Activated CD8-positive, alpha-beta memory T cell treated with anti-CD3 and anti-CD28 coated beads, Interleukin-2, amount 10 ng/mL, durations not matched to agents 7 days and 5 days (primary cell): ENCODE measurements at regions not wholly inside any gene's neighbourhood (a gene's known extent, or its start where the extent isn't known, plus 50 kb on each side); places are given as distances from the start of the nearest gene placed in this dataset.

Experiments
- ATAC-seq: fragments of 150-1000 bp; cut with Tn5 transposase; one replicate; pipeline ENCODE4 v1.10.0; 2021; ENCODE audit warnings: moderate library complexity
- CTCF ChIA-PET: fragments of 350-600 bp; sonication (Branson Sonifier 250); formaldehyde crosslinking; loops from one replicate; lab custom pipeline; 2021; ENCODE audit warnings: antibody characterized with exemption; lab: Charles Lee
- DNase-seq: peaks from one replicate; pipeline ENCODE4 v3.0.0-alpha.2; 2020
- H3K27ac Mint-ChIP-seq: one replicate; pipeline ENCODE4 v1.8.0; 2021; ENCODE audit warnings: mild to moderate bottlenecking, mixed read lengths
- H3K27me3 Mint-ChIP-seq: one replicate; pipeline ENCODE4 v1.8.0; 2021; ENCODE audit warnings: mixed read lengths
- H3K36me3 Mint-ChIP-seq: one replicate; pipeline ENCODE4 v1.8.0; 2021; ENCODE audit warnings: mild to moderate bottlenecking, mixed read lengths
- H3K4me1 Mint-ChIP-seq: one replicate; pipeline ENCODE4 v1.8.0; 2021; ENCODE audit warnings: mixed read lengths
- H3K4me3 Mint-ChIP-seq: one replicate; pipeline ENCODE4 v1.8.0; 2021; ENCODE audit warnings: mild to moderate bottlenecking, moderate library complexity, mixed read lengths
- H3K9me3 Mint-ChIP-seq: one replicate; pipeline ENCODE4 v1.8.0; 2022; ENCODE audit warnings: low read depth, mixed read lengths

DNA sequence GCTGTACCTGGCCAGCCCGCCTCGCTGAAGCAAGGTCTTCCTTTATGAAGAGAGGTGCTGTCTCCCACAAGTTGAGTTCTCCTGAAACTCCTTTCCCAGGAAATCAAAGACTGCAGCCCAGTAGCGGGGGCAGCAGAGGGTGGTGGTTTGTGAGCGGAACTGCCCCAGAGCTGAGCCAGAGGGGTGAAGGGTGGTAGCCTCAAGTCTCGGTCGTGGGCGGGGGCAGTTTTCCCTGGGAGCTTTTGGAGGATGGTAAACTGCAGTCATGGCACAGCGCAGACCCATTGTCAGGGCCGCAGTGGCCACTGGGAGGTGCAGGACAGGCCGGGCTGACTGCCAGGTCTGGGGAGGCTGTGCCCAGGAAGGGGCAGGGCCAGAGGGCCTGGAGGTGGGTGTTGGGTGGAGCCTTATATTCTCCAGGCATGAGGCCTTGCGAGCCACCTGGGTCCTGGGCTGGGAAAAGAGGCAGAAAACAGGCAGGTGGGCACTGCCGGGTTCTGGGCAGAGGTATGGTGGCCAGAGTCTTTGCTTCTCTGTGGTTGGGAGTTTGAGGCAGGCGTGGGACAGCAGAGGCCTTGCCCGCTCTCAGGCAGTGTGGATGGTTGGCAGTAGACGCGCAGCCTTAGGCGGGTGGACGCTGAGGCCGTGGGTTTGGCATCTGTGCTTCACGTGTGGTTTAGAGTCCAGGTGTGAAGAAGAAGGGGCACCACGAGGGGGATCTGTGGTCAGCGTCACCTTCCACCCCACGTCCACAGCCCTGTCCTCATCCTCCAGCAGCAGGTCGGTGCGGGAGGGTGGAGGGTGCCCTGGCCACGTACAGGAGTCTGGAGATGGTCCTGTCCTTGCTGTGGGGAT is 1176.4 kb downstream of the BRD1 start:
- Mint-ChIP-seq H3K27me3 (no peaks in the 10 kb centered on the region), H3K36me3 (no peaks in the 10 kb centered on the region), H3K27ac (no peak overlapping the region), H3K4me1 (no peaks in the 10 kb centered on the region), H3K4me3 (no peak overlapping the region), H3K9me3 (no peaks in the 10 kb centered on the region)
- CTCF ChIA-PET: no interaction called here
- no peak for ATAC-seq
- no peak for DNase-seq

DNA sequence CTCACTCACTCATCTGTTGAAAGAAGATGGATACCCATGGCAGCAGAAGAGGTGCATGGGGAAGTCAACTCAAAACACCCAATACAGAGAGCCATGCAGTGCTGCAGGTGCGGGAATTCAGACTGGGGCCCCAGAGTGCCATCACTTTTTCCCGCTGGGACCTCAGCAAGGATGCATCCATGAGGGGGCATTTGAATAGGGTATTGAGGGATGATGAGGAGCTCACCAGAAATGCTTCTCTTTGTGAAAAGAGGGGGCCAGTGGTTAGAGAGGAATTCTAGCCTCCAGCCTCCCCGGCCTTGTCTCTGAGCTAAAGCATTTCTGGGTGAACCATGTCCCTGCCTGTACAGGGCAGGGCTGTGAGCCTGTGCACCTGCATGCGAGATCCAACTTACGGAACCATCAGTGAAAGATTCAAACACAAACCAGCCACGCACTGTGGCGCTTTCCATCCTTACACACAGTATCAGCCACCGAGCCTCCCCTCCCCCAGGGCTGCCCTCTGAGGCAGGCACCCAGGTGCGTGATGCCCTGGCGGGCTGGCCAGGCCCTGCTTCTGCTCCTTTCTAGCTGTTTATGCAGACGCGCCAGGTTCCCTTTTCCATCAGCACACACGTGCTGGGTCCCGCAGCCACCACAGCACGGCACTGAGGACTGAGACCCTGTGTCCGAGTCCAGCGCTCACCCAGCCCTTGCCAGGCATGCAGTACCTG is 1177.2 kb downstream of the BRD1 start:
- DNase-seq (no peak), ATAC-seq (no peak)
- no peaks in the 10 kb centered on the region for H3K4me1 Mint-ChIP-seq
- no peaks in the 10 kb centered on the region for H3K36me3 Mint-ChIP-seq
- H3K27me3 Mint-ChIP-seq: no peaks in the 10 kb centered on the region
- no peak overlapping the region for H3K4me3 Mint-ChIP-seq
- no peaks in the 10 kb centered on the region for H3K9me3 Mint-ChIP-seq
- no peak overlapping the region for H3K27ac Mint-ChIP-seq
- CTCF ChIA-PET: no interaction called here

DNA sequence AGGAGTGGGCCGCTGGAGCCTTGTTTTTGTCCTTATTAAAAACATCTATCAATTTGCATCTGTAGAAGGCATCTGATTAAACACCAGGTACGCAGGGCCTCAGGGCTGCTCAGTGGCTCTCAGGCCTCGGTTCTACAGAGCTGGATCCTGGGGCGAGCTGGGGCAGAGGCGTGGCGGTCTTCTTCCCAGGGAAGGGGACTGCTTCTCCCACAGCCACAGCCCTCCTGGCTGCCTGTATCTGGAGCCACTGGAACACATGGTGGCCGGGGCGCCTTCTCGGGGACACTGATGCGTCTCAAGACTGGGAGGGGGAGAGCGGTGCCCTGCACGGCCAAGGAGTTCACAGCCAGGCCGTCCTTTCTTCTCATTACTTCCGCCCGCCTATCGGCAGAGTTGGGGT is 1178.2 kb downstream of the BRD1 start:
- no peaks in the 10 kb centered on the region for H3K27me3 Mint-ChIP-seq
- CTCF ChIA-PET: no interaction called here

DNA sequence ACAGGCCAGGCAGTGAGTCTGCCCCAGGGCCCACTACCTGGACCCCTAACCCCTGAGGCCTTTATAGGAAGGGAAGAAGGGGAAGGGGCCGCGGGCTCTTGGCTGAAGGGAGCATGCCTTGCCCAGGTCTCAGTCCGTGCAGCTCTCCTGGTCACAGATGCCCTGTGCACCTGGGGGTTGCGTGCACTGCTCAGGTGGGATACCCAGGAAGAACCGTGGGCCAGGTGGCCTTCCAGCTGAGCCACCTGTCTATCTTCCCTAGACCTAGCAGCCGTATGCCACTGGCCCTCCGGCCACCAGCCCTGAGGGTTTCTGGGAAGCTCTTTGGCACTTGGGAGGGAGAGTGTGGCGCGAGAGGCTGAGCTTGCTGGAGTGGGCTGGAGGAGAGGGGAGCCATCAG is 1178.6 kb downstream of the BRD1 start:
- CTCF ChIA-PET: no interaction called here
- no peaks in the 10 kb centered on the region for H3K9me3 Mint-ChIP-seq
- DNase-seq (no peak), ATAC-seq (no peak)
- no peaks in the 10 kb centered on the region for H3K4me1 Mint-ChIP-seq
- H3K27ac Mint-ChIP-seq: no peak overlapping the region
- no peak overlapping the region for H3K4me3 Mint-ChIP-seq
- H3K27me3 Mint-ChIP-seq: no peaks in the 10 kb centered on the region
- H3K36me3 Mint-ChIP-seq: no peaks in the 10 kb centered on the region

More for the DNA sequence above, 1178.2 kb downstream of the BRD1 start:
- Mint-ChIP-seq H3K36me3 (no peaks in the 10 kb centered on the region), H3K9me3 (no peaks in the 10 kb centered on the region), H3K27ac (no peak overlapping the region), H3K4me1 (no peaks in the 10 kb centered on the region), H3K4me3 (no peak overlapping the region)
- DNase-seq (no peak), ATAC-seq (no peak)

DNA sequence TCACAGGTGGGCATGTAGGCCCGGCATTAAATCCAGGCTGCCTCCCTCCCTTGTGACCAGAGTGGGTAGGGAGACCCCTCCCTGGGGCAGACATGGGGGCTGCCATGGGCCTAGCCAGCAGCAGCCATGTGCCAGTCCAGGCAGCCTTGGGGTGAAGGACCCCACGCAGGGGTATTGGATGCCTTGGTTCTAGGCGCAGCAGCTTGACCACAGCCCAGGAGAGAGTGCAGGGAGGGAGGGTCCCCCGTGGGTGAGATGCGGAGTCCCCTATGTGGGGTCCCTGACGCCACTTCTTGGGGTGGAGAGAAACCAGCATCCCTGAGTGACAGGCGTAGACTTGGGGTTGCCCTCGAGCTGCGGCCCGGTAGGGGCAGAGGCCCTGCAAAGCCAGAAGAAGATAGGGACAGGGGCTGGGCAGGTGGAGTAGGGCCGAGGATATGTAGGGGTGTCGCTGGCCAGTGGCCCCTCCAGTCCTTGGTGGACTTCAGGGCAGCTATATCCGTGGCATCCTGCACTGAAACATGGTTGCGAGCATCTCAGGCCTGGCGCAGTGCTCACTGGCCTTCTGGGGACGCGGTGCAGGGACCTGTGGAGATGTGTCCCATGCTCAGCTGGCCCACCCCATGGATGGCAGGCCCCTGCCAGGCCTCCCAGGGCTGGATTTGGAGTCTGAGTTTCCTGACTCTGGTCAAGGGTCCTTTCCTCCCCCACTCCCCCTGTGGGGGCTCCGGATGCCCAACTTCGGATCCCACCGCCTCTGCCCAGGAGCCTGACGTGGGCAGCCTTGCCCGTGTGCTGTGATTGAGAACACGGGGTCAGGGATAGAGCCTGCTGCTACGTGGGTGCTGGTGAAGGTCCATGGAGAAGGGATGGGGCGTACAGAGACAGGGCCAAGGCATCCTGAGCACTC is 1179.8 kb downstream of the BRD1 start:
- H3K27ac Mint-ChIP-seq: no peak overlapping the region
- DNase-seq: no peak
- no peaks in the 10 kb centered on the region for H3K36me3 Mint-ChIP-seq
- H3K9me3 Mint-ChIP-seq: no peaks in the 10 kb centered on the region
- H3K4me1 Mint-ChIP-seq: no peaks in the 10 kb centered on the region
- ATAC-seq: no peak
- no peaks in the 10 kb centered on the region for H3K27me3 Mint-ChIP-seq
- no peak overlapping the region for H3K4me3 Mint-ChIP-seq
- CTCF ChIA-PET: no interaction called here

DNA sequence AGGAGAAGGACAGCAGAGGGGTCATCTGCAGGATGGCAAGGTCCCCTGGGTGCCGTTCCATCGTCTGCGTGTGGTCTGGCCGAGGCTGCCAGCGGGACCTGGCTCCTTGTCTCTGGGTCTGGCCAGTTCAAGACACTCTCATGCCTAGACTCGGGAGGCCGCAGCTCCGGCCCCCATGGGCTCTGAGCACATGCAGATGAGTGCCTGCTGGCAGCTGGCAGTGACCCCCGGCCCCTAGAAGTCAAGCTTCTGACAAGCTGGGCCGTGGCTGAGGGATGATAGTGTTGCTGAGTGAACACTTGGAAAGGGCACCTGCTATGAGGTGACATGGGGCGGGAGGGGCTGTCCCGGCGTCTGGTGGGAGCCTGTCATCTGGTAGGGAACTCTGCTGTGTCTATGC is 1180.6 kb downstream of the BRD1 start:
- H3K36me3 Mint-ChIP-seq: no peaks in the 10 kb centered on the region
- no peak overlapping the region for H3K4me3 Mint-ChIP-seq
- H3K9me3 Mint-ChIP-seq: no peaks in the 10 kb centered on the region
- no peaks in the 10 kb centered on the region for H3K4me1 Mint-ChIP-seq
- no peak overlapping the region for H3K27ac Mint-ChIP-seq
- CTCF ChIA-PET: no interaction called here
- ATAC-seq (no peak), DNase-seq (no peak)
- no peaks in the 10 kb centered on the region for H3K27me3 Mint-ChIP-seq

DNA sequence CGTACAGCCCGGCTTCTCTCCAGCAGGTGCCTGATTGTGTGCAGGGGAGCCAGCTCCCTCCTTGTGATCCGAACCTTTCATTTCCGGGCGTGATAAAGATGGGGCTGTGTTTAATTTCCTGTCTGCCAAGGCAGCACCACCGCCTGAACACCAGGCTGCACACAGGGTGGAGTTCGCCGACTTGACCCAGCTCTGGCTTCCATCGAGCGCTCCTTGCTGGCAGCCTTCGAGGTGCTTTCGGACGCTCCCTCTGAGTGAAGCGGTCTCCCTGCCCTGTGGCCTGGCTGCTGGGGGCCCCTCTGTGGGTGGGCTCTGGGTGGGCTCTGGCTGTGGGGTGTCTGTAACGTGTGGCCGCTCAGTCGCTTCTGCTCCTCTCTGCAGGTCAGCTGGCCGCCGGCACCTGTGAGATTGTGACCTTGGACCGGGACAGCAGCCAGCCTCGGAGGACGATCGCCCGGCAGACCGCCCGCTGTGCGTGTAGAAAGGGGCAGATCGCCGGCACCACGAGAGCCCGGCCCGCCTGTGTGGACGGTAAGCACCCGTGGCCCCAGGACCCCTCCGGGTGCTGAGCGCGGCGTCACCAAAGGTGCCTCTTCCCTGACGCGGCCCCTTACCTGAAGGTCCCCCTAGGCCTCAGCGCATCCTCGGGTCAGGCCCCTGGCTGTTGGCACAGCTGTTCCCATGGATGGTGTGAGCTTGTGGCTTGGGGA is 1181.3 kb downstream of the BRD1 start:
- Mint-ChIP-seq H3K27ac (no peak overlapping the region), H3K27me3 (no peaks in the 10 kb centered on the region), H3K9me3 (no peaks in the 10 kb centered on the region), H3K4me3 (no peak overlapping the region), H3K4me1 (no peaks in the 10 kb centered on the region), H3K36me3 (no peaks in the 10 kb centered on the region)
- ATAC-seq: no peak
- CTCF ChIA-PET: no interaction called here
- DNase-seq: no peak

DNA sequence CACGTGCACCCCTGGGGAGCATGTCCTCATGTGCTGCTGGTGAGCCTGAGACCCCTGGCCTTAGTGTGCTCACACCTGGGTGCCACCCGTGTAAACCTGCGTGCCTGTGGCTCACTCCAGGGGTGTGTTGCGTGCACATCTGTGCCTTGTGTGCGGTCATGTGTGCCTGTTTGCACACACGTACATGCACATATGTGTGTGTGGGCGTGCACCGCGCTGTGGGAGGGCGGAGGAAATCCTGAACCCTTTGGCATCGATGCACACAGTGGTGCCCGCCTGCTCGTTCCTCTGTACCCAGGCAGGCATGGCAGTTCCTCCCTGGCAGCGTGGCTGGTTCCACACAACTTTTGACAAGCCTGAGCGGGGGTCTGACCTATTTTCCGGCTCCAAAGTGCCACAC is 1181.9 kb downstream of the BRD1 start:
- no peak overlapping the region for H3K27ac Mint-ChIP-seq
- H3K36me3 Mint-ChIP-seq: no peaks in the 10 kb centered on the region
- no peaks in the 10 kb centered on the region for H3K9me3 Mint-ChIP-seq
- DNase-seq (no peak), ATAC-seq (no peak)
- H3K27me3 Mint-ChIP-seq: no peaks in the 10 kb centered on the region
- no peaks in the 10 kb centered on the region for H3K4me1 Mint-ChIP-seq
- CTCF ChIA-PET: no interaction called here
- no peak overlapping the region for H3K4me3 Mint-ChIP-seq

DNA sequence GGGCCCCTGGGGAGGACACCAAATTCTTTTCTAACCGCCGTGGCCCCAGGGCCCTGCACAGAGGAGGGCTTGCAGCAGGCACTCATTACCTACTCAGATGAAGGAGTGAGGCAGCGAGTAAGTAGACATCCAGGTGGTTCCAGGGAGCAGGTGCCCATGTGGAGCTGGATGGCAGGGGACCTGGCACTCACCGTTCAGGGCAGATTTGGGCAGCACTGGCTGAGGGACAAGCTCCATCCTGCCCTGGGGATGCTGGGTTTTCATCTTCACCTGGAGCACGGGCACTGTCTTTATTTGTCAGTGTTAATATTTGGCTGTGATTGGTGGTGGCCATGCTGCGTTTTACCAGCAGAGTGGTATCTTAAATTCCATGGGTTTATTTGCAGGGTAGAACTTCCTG is 1182.7 kb downstream of the BRD1 start:
- ATAC-seq: no peak
- DNase-seq: no peak
- no peaks in the 10 kb centered on the region for H3K36me3 Mint-ChIP-seq
- H3K27me3 Mint-ChIP-seq: no peaks in the 10 kb centered on the region
- H3K9me3 Mint-ChIP-seq: no peaks in the 10 kb centered on the region
- no peaks in the 10 kb centered on the region for H3K4me1 Mint-ChIP-seq
- H3K27ac Mint-ChIP-seq: no peak overlapping the region
- no peak overlapping the region for H3K4me3 Mint-ChIP-seq
- CTCF ChIA-PET: no interaction called here

DNA sequence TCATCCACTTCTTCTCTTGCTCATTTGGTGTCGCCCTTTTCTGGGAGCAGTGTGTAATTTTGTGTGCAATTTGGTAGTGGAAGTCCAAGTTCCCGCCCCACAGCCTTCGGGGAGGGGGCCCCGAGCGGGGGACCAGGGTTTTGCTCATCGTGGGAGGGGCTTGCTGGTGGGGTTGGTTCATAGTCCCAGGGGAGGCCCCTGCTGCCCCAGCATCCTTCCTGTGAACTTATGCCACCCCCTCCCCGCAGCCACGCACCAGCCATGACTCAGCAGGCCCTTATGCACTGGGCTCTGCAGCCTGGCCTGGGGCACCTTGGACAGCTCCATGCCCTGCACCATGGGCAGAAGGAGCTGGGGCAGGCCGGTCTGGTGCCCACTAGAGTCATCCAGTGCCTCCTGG is 1183.6 kb downstream of the BRD1 start:
- ATAC-seq: no peak
- Mint-ChIP-seq H3K9me3 (no peaks in the 10 kb centered on the region), H3K36me3 (no peaks in the 10 kb centered on the region), H3K4me1 (no peaks in the 10 kb centered on the region), H3K4me3 (no peak overlapping the region), H3K27me3 (no peaks in the 10 kb centered on the region), H3K27ac (no peak overlapping the region)
- DNase-seq: no peak
- CTCF ChIA-PET: no interaction called here

DNA sequence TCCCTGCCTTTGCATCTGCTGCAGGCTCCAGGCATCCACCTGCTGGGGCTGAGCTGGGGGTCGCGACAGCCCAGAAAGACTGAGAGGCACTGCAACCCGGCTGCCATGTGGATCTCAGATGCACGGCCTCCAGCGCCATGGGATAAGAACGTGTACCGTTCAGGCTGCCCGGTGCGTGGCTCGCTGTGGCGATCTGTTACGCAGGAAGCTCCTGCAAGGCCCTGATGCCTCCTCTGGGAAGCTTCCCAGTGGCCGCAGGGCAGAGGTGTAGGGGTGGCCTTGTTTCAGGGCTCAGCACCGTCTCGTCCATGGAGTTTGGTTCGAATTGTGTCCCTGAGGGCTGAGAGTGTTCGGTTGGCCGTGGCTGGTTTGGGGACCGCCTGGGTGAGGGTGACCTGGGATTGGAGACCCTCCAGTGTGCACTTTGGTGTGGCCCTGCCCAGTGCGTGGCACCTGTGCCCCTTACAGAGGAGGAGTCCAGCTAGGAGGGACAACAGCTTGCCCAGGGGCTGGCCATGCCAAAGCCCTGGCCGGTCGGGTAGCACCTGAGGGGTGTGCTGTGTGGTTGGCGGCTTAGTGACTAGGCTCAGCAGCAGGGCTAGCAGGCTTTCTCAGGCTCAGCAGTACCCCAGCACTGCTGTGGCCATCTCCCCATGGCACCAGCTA is 1184.5 kb downstream of the BRD1 start:
- H3K27me3 Mint-ChIP-seq: no peaks in the 10 kb centered on the region
- no peaks in the 10 kb centered on the region for H3K36me3 Mint-ChIP-seq
- H3K4me1 Mint-ChIP-seq: no peaks in the 10 kb centered on the region
- CTCF ChIA-PET: no interaction called here
- ATAC-seq (no peak), DNase-seq (no peak)
- H3K27ac Mint-ChIP-seq: no peak overlapping the region
- H3K9me3 Mint-ChIP-seq: no peaks in the 10 kb centered on the region
- no peak overlapping the region for H3K4me3 Mint-ChIP-seq

DNA sequence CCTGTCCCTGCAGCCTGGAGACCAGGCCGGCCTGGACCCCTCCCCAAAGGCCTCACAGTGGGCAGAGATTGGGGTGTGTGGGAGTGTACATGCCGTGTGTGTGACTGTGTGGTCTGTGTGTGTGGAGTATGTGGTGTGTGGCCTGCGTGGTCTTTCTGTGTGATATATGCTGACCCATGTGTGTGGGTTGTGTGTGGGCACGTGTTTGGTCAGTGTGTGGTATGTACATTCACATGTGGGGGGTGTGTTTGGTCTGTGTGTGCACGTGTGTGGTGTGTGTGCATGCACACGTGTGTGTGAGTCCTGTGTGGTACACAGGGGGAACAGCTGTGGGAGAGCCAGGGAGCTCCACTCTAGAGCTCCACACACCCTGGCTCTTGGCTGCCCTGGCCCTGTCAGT is 1185.1 kb downstream of the BRD1 start:
- no peaks in the 10 kb centered on the region for H3K4me1 Mint-ChIP-seq
- no peaks in the 10 kb centered on the region for H3K9me3 Mint-ChIP-seq
- H3K27me3 Mint-ChIP-seq: no peaks in the 10 kb centered on the region
- no peaks in the 10 kb centered on the region for H3K36me3 Mint-ChIP-seq
- no peak overlapping the region for H3K4me3 Mint-ChIP-seq
- no peak overlapping the region for H3K27ac Mint-ChIP-seq
- CTCF ChIA-PET: no interaction called here
- ATAC-seq (no peak), DNase-seq (no peak)
